HFFc6 (cell line): ENCODE measurements at regions not wholly inside any gene's neighbourhood (a gene's known extent, or its start where the extent isn't known, plus 50 kb on each side); places are given as distances from the start of the nearest gene placed in this dataset.

Experiments
- DNase-seq: peaks from one replicate; pipeline ENCODE4 v3.0.0-alpha.2; 2018
- H3K27ac Mint-ChIP-seq: 2 replicates; pipeline ENCODE4 v1.8.0; 2020; ENCODE audit warnings: mild to moderate bottlenecking, mixed read lengths
- H3K27me3 Mint-ChIP-seq: 2 replicates; pipeline ENCODE4 v1.8.0; 2021; ENCODE audit warnings: mild to moderate bottlenecking, moderate library complexity, mixed read lengths; ENCODE audit not compliant: insufficient read depth
- H3K36me3 Mint-ChIP-seq: 2 replicates; pipeline ENCODE4 v1.8.0; 2021; ENCODE audit warnings: low read depth, mixed read lengths
- H3K4me1 Mint-ChIP-seq: 2 replicates; pipeline ENCODE4 v1.8.0; 2020; ENCODE audit warnings: low read depth, mixed read lengths
- H3K4me3 Mint-ChIP-seq: 2 replicates; pipeline ENCODE4 v1.8.0; 2020; ENCODE audit warnings: mild to moderate bottlenecking, moderate library complexity, mixed read lengths
- H3K9me3 Mint-ChIP-seq: 2 replicates; pipeline ENCODE4 v1.8.0; 2020; ENCODE audit warnings: mild to moderate bottlenecking, mixed read lengths
- TF ChIP-seq, protein P1 (sequence below): fragments of 200-600 bp; sonication (generic); IDR thresholded peaks from 2 replicates; pipeline ENCODE4 v1.5.0; 2021; ENCODE audit warnings: antibody characterized with exemption, mild to moderate bottlenecking

DNA sequence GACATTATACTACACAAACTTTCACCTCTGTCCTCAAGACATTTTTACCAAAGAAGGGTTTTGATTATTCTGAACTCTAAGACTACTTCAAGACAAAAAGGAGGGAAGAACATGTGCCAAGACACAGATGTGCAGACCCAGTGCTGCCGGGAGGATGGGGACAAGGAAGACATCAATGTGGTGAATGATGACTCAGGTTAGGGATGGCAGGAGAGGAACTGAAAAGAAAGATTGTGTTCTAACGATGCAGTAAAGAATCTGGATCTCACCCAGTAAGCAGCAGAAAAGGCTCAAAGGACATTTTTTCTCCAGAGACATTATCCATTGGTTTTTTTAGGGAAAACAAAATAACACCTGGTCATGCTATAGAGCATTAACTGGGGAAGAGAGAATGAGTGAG is 449.9 kb upstream of the NR2F2 start:
- H3K9me3 Mint-ChIP-seq = no peaks in the 10 kb centered on the region
- H3K4me1 Mint-ChIP-seq = peaks cover 47% of the 10 kb centered on the region
- H3K27ac Mint-ChIP-seq = no peak overlapping the region
- no peaks in the 10 kb centered on the region for H3K27me3 Mint-ChIP-seq
- H3K4me3 Mint-ChIP-seq = no peak overlapping the region
- no peaks in the 10 kb centered on the region for H3K36me3 Mint-ChIP-seq
- TF ChIP-seq, protein P1, sequence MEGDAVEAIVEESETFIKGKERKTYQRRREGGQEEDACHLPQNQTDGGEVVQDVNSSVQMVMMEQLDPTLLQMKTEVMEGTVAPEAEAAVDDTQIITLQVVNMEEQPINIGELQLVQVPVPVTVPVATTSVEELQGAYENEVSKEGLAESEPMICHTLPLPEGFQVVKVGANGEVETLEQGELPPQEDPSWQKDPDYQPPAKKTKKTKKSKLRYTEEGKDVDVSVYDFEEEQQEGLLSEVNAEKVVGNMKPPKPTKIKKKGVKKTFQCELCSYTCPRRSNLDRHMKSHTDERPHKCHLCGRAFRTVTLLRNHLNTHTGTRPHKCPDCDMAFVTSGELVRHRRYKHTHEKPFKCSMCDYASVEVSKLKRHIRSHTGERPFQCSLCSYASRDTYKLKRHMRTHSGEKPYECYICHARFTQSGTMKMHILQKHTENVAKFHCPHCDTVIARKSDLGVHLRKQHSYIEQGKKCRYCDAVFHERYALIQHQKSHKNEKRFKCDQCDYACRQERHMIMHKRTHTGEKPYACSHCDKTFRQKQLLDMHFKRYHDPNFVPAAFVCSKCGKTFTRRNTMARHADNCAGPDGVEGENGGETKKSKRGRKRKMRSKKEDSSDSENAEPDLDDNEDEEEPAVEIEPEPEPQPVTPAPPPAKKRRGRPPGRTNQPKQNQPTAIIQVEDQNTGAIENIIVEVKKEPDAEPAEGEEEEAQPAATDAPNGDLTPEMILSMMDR = no peak
- DNase-seq = no peak

DNA sequence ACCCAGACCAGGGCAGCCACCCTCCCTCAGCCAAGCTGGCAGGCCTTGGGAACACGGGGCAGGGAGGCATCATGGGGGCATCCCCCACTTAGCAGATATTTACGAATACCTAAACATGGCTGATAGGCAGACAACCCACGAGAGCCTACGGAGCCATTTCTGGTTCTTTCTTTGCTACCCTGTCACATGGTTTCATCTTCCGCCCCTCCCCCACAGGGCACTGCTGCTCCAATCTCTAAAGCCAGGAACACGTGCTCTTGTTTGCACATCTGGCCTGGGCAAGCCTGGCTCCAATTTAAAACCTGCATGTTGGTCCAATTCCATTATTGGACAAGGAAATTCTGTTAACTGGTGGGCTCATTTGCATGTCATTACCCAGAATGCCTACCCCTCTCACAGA is 447.4 kb upstream of the NR2F2 start:
- no peak overlapping the region for H3K27ac Mint-ChIP-seq
- TF ChIP-seq, protein P1 = no peak
- H3K4me3 Mint-ChIP-seq = no peak overlapping the region
- H3K36me3 Mint-ChIP-seq = no peaks in the 10 kb centered on the region
- no peak for DNase-seq
- H3K9me3 Mint-ChIP-seq = no peaks in the 10 kb centered on the region
- peaks cover 54% of the 10 kb centered on the region for H3K4me1 Mint-ChIP-seq
- no peaks in the 10 kb centered on the region for H3K27me3 Mint-ChIP-seq

DNA sequence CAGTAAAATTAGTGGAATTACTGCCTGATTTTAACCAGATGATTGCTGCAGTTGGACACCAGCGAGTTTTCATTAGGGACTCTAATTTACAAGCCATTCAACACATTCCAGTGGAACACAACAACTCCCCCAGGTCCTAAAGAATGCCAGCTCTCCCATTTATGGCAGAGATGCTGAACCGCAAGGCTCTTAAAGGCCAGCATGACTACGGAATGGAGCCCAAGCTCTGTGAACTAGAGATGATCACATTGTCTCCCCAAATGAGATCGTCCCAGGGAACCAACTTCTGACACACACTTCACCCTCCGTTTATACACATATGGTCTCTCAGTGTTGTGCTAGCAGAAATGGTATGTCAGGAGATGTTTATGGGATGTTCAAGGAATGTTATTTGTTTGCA is 446.2 kb upstream of the NR2F2 start:
- Mint-ChIP-seq H3K9me3 (no peaks in the 10 kb centered on the region), H3K4me1 (peaks cover 56% of the 10 kb centered on the region), H3K27me3 (no peaks in the 10 kb centered on the region), H3K36me3 (no peaks in the 10 kb centered on the region), H3K4me3 (no peak overlapping the region), H3K27ac (peak overlapping the region; percentile 25; the same call in 1 of the 2 replicates)
- peak; percentile 46 for DNase-seq
- TF ChIP-seq, protein P1 = no peak

DNA sequence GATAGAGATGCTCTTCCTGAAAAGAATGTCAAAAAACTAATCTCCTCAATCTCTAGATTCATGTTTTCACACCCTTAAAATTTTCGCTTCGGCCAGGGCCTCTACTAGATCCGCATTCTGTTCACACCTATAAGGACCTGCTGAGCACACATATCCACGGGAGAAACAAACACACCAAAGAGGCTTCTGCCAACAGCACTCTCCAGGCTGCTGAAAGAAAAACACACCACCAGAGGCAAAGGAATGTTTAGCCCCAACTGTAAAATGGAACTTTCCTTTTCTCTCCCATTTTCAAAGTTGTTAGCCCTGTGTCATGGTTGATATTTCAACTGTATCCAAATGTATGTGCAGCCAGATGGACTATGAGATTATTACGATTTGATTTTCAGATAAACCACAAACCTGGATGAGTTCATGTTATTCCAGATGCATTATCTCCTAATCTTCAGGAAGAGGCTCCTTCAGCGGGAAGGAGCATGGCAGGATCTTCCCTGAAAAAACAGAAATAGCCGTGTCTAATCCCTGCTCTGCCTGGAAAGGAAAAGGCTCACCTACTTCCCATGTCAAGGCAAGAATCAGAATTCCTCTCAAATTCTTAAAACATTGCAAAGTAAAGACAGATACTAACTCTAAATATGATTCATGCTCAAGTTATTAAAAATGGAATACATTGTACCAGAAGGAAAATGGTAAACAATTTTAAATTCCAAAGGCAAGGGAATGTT is 442.7 kb upstream of the NR2F2 start:
- H3K27me3 Mint-ChIP-seq = no peaks in the 10 kb centered on the region; the same call in 1 of the 2 replicates
- H3K4me3 Mint-ChIP-seq = peak overlapping the region; percentile 45
- no peaks in the 10 kb centered on the region for H3K36me3 Mint-ChIP-seq
- H3K9me3 Mint-ChIP-seq = no peaks in the 10 kb centered on the region
- H3K27ac Mint-ChIP-seq = peak overlapping the region; percentile 51
- peaks cover 46% of the 10 kb centered on the region for H3K4me1 Mint-ChIP-seq
- TF ChIP-seq, protein P1 = no peak
- DNase-seq = peak; percentile 24

DNA sequence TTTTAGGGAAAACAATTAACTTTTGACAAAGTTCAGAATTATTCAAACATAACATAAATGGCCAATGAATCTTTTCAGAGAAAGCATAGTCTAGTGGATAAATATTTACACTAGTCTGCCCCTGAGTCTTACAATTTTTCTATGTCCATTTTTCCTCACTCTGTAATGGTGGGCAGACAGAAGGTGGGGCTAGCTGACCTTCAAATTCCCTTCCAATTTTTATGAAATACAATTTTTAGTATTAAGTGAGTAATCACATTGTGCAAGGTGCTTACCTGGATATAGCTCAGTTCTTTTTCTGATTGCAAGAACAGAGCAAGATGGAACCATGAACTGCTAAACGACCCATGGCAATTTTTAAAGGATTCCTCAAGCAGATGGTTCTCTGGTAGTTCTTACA is 441.7 kb upstream of the NR2F2 start:
- Mint-ChIP-seq H3K27ac (no peak overlapping the region), H3K4me3 (no peak overlapping the region), H3K27me3 (no peaks in the 10 kb centered on the region; the same call in 1 of the 2 replicates), H3K4me1 (peaks cover 42% of the 10 kb centered on the region), H3K36me3 (no peaks in the 10 kb centered on the region), H3K9me3 (no peaks in the 10 kb centered on the region)
- no peak for DNase-seq
- TF ChIP-seq, protein P1 = peak; percentile 22
